C4-2B (cell line): ENCODE measurements at regions not wholly inside any gene's neighbourhood (a gene's known extent, or its start where the extent isn't known, plus 50 kb on each side); places are given as distances from the start of the nearest gene placed in this dataset.
"Not testable (repeated sequence)": the region's sequence is repeated elsewhere in the genome, so short reads cannot be mapped to it uniquely, and the experiment has no call there.

Experiments
- H3K27ac ChIP-seq: fragments of 450-650 bp; 2 replicates; pipeline ENCODE4 v1.5.1; 2017
- ZFX ChIP-seq: fragments of 450-650 bp; IDR thresholded peaks from 2 replicates; pipeline ENCODE4 v1.6.1; 2017
- TF ChIP-seq, protein P1 (sequence below): fragments of 450-650 bp; conservative IDR thresholded peaks from 2 replicates; pipeline ENCODE4 v1.5.1; 2017; ENCODE audit warnings: mild to moderate bottlenecking

GRCh38 chr4:123017078-123017477 lies 94.7 kb upstream of the NUDT6 start:
- TF ChIP-seq, protein P1, sequence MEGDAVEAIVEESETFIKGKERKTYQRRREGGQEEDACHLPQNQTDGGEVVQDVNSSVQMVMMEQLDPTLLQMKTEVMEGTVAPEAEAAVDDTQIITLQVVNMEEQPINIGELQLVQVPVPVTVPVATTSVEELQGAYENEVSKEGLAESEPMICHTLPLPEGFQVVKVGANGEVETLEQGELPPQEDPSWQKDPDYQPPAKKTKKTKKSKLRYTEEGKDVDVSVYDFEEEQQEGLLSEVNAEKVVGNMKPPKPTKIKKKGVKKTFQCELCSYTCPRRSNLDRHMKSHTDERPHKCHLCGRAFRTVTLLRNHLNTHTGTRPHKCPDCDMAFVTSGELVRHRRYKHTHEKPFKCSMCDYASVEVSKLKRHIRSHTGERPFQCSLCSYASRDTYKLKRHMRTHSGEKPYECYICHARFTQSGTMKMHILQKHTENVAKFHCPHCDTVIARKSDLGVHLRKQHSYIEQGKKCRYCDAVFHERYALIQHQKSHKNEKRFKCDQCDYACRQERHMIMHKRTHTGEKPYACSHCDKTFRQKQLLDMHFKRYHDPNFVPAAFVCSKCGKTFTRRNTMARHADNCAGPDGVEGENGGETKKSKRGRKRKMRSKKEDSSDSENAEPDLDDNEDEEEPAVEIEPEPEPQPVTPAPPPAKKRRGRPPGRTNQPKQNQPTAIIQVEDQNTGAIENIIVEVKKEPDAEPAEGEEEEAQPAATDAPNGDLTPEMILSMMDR, result no peak
- no peak for TF ChIP-seq ZFX

GRCh38 chr4:123017636-123018395 lies 95.4 kb upstream of the NUDT6 start:
- no peak overlapping the region for H3K27ac ChIP-seq

More at GRCh38 chr4:123017078-123017477, 94.7 kb upstream of the NUDT6 start:
- H3K27ac ChIP-seq, result no peak overlapping the region

GRCh38 chr4:123018396-123018775 lies 96.0 kb upstream of the NUDT6 start:
- TF ChIP-seq ZFX, result no peak
- TF ChIP-seq, protein P1, result no peak
- no peak overlapping the region for H3K27ac ChIP-seq

More at GRCh38 chr4:123017636-123018395, 95.4 kb upstream of the NUDT6 start:
- TF ChIP-seq, protein P1, result no peak
- TF ChIP-seq ZFX, result no peak

DNA sequence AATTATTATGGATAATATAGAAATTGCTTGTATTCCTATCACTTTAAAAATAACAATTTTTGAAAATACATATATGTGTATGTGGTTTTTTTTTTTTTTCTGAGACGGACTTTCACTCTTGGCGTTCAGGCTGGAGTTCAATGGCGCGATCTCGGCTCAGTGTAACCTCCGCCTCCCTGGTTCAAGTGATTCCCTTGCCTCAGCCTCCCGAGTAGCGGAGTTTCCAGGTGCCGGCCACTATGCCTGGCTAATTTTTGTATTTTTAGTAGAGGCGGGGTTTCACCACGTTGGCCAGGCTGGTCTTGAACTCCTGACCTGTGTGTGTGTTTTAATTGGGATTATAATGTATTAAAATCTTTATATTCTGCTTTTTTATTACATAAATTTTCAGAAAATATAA lies 97.9 kb upstream of the NUDT6 start:
- TF ChIP-seq, protein P1, result no peak
- TF ChIP-seq ZFX, result no peak
- no peak overlapping the region for H3K27ac ChIP-seq

DNA sequence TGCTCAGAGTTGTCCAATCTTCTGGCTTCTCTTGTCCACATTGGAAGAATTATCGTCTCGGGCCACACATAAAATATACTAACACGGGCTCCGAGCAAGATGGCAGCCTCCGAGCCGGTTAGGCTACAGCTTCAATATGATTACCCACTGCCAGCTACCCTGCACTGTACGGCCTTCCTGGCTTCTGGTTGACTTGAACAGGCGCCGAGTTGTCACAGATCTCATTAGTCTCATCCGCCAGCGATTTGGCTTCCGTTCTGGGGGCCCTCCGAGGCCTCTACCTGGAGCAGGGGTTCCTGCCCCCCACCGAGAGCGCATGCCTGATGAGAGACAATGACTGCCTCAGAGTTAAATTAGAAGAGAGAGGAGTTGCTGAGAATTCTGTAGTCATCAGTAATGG lies 101.2 kb upstream of the NUDT6 start:
- H3K27ac ChIP-seq, result no peak overlapping the region
- no peak for TF ChIP-seq ZFX
- TF ChIP-seq, protein P1, result no peak

DNA sequence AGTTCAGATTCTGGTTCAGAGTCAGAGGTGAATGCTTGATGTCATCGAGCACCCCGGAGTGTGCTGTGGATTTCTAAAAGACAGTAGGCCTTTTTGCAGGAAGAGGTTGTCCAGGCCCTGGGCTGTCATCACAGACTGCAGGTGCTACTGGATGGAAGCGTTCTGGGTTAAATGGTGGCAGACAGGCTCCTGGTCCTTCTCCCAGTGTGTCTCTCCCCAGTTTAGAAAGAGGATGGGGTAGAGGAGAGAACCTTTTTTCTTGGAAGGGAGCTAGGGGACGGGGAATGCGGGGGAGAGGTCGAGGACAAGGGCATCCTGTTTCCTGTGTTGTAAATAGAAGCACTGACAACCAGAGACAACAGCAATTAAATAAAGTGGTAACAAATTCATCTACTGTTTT lies 102.3 kb upstream of the NUDT6 start:
- no peak overlapping the region for H3K27ac ChIP-seq
- TF ChIP-seq, protein P1, result no peak
- no peak for TF ChIP-seq ZFX

GRCh38 chr4:123025398-123025797 lies 103.0 kb upstream of the NUDT6 start:
- H3K27ac ChIP-seq, result no peak overlapping the region
- no peak for TF ChIP-seq ZFX
- TF ChIP-seq, protein P1, result no peak

GRCh38 chr4:123026015-123026414 lies 103.6 kb upstream of the NUDT6 start:
- not testable (repeated sequence) for H3K27ac ChIP-seq
